Calu3 (cell line): ENCODE measurements at regions not wholly inside any gene's neighbourhood (a gene's known extent, or its start where the extent isn't known, plus 50 kb on each side); places are given as distances from the start of the nearest gene placed in this dataset.

Experiments used
- BruUV-seq: library from RNA; stranded (reverse); fragments of 400-500 nt; replicated peaks from 2 replicates; lab custom pipeline; 2021; lab: Mats Ljungman, UMichigan
- CTCF ChIA-PET: fragments of 300-600 bp; sonication (Branson Sonifier 250); formaldehyde crosslinking; loops from one replicate; lab custom pipeline; 2022; ENCODE audit warnings: antibody characterized with exemption; lab: Charles Lee
- DNase-seq: peaks from one replicate; pipeline ENCODE4 v3.0.0; 2022
- H3K27ac Mint-ChIP-seq: one replicate; pipeline ENCODE4 v1.8.0; 2022; ENCODE audit warnings: mixed read lengths; ENCODE audit not compliant: unreplicated experiment
- H3K27me3 Mint-ChIP-seq: one replicate; pipeline ENCODE4 v1.8.0; 2022; ENCODE audit warnings: mixed read lengths; ENCODE audit not compliant: unreplicated experiment
- H3K36me3 Mint-ChIP-seq: one replicate; pipeline ENCODE4 v1.8.0; 2022; ENCODE audit warnings: mild to moderate bottlenecking, moderate library complexity, mixed read lengths; ENCODE audit not compliant: insufficient read depth, unreplicated experiment
- H3K4me1 Mint-ChIP-seq: one replicate; pipeline ENCODE4 v1.8.0; 2022; ENCODE audit warnings: mild to moderate bottlenecking, low read depth, mixed read lengths; ENCODE audit not compliant: unreplicated experiment
- H3K4me3 Mint-ChIP-seq: one replicate; pipeline ENCODE4 v1.8.0; 2022; ENCODE audit warnings: mild to moderate bottlenecking, low read depth, moderate library complexity, mixed read lengths; ENCODE audit not compliant: unreplicated experiment
- H3K9me3 Mint-ChIP-seq: one replicate; pipeline ENCODE4 v1.8.0; 2022; ENCODE audit warnings: low read depth, mixed read lengths; ENCODE audit not compliant: unreplicated experiment
- CTCF ChIP-seq: fragments of 200-600 bp; IDR thresholded peaks from one replicate; pipeline ENCODE4 v1.8.0; 2022; ENCODE audit warnings: antibody characterized with exemption; ENCODE audit not compliant: unreplicated experiment
- intact Hi-C: fragments of 100-400 bp; cut with micrococcal nuclease; formaldehyde crosslinking; loops from one replicate; pipeline ENCODE4 v1.10.0; 2022; ENCODE audit not compliant: unreplicated experiment

- Mint-ChIP-seq H3K4me3 (no peak overlapping the region), H3K27ac (no peak overlapping the region), H3K9me3 (peaks cover 5% of the 10 kb centered on the region), H3K27me3 (peaks cover 15% of the 10 kb centered on the region), H3K4me1 (no peaks in the 10 kb centered on the region), H3K36me3 (no peaks in the 10 kb centered on the region)
- DNase-seq = no peak
- intact Hi-C loops = no loop called here
- CTCF ChIA-PET = no interaction called here
- TF ChIP-seq CTCF = no peak
- no TSS peak for BruUV-seq
Measured at GRCh38 chr14:101350021-101350420, 211.3 kb upstream of the DIO3 start.

GRCh38 chr14:101350691-101351090 lies 210.6 kb upstream of the DIO3 start:
- peaks cover 5% of the 10 kb centered on the region for H3K9me3 Mint-ChIP-seq
- no peaks in the 10 kb centered on the region for H3K36me3 Mint-ChIP-seq
- intact Hi-C loops = no loop called here
- peaks cover 22% of the 10 kb centered on the region for H3K27me3 Mint-ChIP-seq
- no peaks in the 10 kb centered on the region for H3K4me1 Mint-ChIP-seq
- CTCF ChIA-PET = no interaction called here
- BruUV-seq = no TSS peak
- no peak overlapping the region for H3K4me3 Mint-ChIP-seq
- TF ChIP-seq CTCF = no peak
- no peak for DNase-seq
- H3K27ac Mint-ChIP-seq = no peak overlapping the region

- Mint-ChIP-seq H3K4me3 (no peak overlapping the region), H3K27ac (no peak overlapping the region), H3K27me3 (peaks cover 26% of the 10 kb centered on the region), H3K36me3 (no peaks in the 10 kb centered on the region), H3K4me1 (no peaks in the 10 kb centered on the region), H3K9me3 (peaks cover 5% of the 10 kb centered on the region)
- no peak for DNase-seq
- BruUV-seq = no TSS peak
- TF ChIP-seq CTCF = no peak
- intact Hi-C loops = no loop called here
- CTCF ChIA-PET = no interaction called here
Measured at GRCh38 chr14:101351146-101351545, 210.1 kb upstream of the DIO3 start.

GRCh38 chr14:101351769-101352168 lies 209.5 kb upstream of the DIO3 start:
- H3K36me3 Mint-ChIP-seq = no peaks in the 10 kb centered on the region
- BruUV-seq = no TSS peak
- peaks cover 5% of the 10 kb centered on the region for H3K9me3 Mint-ChIP-seq
- no peaks in the 10 kb centered on the region for H3K4me1 Mint-ChIP-seq
- intact Hi-C loops = no loop called here
- no peak overlapping the region for H3K27ac Mint-ChIP-seq
- CTCF ChIA-PET = no interaction called here
- peaks cover 31% of the 10 kb centered on the region for H3K27me3 Mint-ChIP-seq
- no peak for TF ChIP-seq CTCF
- no peak overlapping the region for H3K4me3 Mint-ChIP-seq
- no peak for DNase-seq
